GM12864 (cell line): ENCODE measurements at regions not wholly inside any gene's neighbourhood (a gene's known extent, or its start where the extent isn't known, plus 50 kb on each side); places are given as distances from the start of the nearest gene placed in this dataset.

Source experiments
- DNase-seq: peaks from one replicate; pipeline ENCODE4 v3.0.0-alpha.2; 2011; ENCODE audit warnings: low read depth
- H3K4me3 ChIP-seq: 2 replicates; pipeline ENCODE4 v1.5.1; 2011; ENCODE audit warnings: mild to moderate bottlenecking, low read depth, low read length, control low read depth
- CTCF ChIP-seq: IDR thresholded peaks from 2 replicates; pipeline ENCODE4 v1.5.1; 2011; ENCODE audit warnings: low read depth, mild to moderate bottlenecking, moderate library complexity, low read length, control low read depth, inconsistent platforms; ENCODE audit errors: missing control alignments

GRCh38 chr4:126242679-126243390, 928.1 kb downstream of the FAT4 start:
- no peak for DNase-seq
- TF ChIP-seq CTCF, result no peak
- H3K4me3 ChIP-seq, result no peak overlapping the region

- no peak for TF ChIP-seq CTCF
- no peak for DNase-seq
- no peak overlapping the region for H3K4me3 ChIP-seq
These were observed 932.7 kb downstream of the FAT4 start for GRCh38 chr4:126247409-126247808.

GRCh38 chr4:126250006-126250405, 935.3 kb downstream of the FAT4 start:
- TF ChIP-seq CTCF, result no peak
- DNase-seq, result no peak
- no peak overlapping the region for H3K4me3 ChIP-seq

- no peak overlapping the region for H3K4me3 ChIP-seq
- no peak for DNase-seq
- no peak for TF ChIP-seq CTCF
These were observed 936.4 kb downstream of the FAT4 start for GRCh38 chr4:126251169-126251568.

- TF ChIP-seq CTCF, result no peak
- no peak for DNase-seq
- no peak overlapping the region for H3K4me3 ChIP-seq
These were observed 947.9 kb downstream of the FAT4 start for GRCh38 chr4:126262665-126263064.

- no peak for TF ChIP-seq CTCF
- DNase-seq, result no peak
- no peak overlapping the region for H3K4me3 ChIP-seq
These were observed 950.1 kb downstream of the FAT4 start for GRCh38 chr4:126264839-126265238.

GRCh38 chr4:126265888-126266287, 951.1 kb downstream of the FAT4 start:
- TF ChIP-seq CTCF, result no peak
- H3K4me3 ChIP-seq, result no peak overlapping the region
- DNase-seq, result no peak
